H9 (cell line): ENCODE measurements at regions not wholly inside any gene's neighbourhood (a gene's known extent, or its start where the extent isn't known, plus 50 kb on each side); places are given as distances from the start of the nearest gene placed in this dataset.

ENCODE experiments used
- DNase-seq: peaks from one replicate; pipeline ENCODE4 v3.0.0-alpha.2; 2017
- H2AFZ ChIP-seq: one replicate; pipeline ENCODE4 v1.6.1; 2013; ENCODE audit warnings: mild to moderate bottlenecking, low read length, control low read depth, moderate library complexity
- H2AK5ac ChIP-seq: 2 replicates; pipeline ENCODE4 v1.6.1; 2013; ENCODE audit warnings: low read length, control low read depth, mixed read lengths; ENCODE audit not compliant: insufficient read length
- H2BK120ac ChIP-seq: one replicate; pipeline ENCODE4 v1.6.1; 2013; ENCODE audit warnings: low read depth, mild to moderate bottlenecking, low read length, control low read depth, inconsistent platforms; ENCODE audit not compliant: poor library complexity, severe bottlenecking
- H2BK12ac ChIP-seq: 2 replicates; pipeline ENCODE4 v1.6.1; 2013; ENCODE audit warnings: low read length, control low read depth, mixed read lengths, low read depth; ENCODE audit not compliant: insufficient read length
- H2BK15ac ChIP-seq: 2 replicates; pipeline ENCODE4 v1.6.1; 2013; ENCODE audit warnings: low read depth, low read length, control low read depth
- H2BK20ac ChIP-seq: one replicate; pipeline ENCODE4 v1.6.1; 2013; ENCODE audit warnings: low read depth, mild to moderate bottlenecking, low read length, control low read depth, inconsistent platforms; ENCODE audit not compliant: poor library complexity, severe bottlenecking
- H2BK5ac ChIP-seq: 2 replicates; pipeline ENCODE4 v1.6.1; 2013; ENCODE audit warnings: low read length, control low read depth, mixed read lengths; ENCODE audit not compliant: insufficient read length
- H3K14ac ChIP-seq: 2 replicates; pipeline ENCODE4 v1.6.1; 2013; ENCODE audit warnings: low read length, control low read depth; ENCODE audit not compliant: insufficient read depth
- H3K18ac ChIP-seq: 2 replicates; pipeline ENCODE4 v1.6.1; 2013; ENCODE audit warnings: low read depth, mild to moderate bottlenecking, mixed read lengths, low read length, control low read depth; ENCODE audit not compliant: insufficient read length
- H3K23ac ChIP-seq: 2 replicates; pipeline ENCODE4 v1.6.1; 2013; ENCODE audit warnings: low read length, control low read depth, mixed read lengths, low read depth; ENCODE audit not compliant: insufficient read length
- H3K23me2 ChIP-seq: 2 replicates; pipeline ENCODE4 v1.6.1; 2013; ENCODE audit warnings: low read depth, mild to moderate bottlenecking, mixed read lengths, low read length, control low read depth; ENCODE audit not compliant: insufficient read length, poor library complexity, severe bottlenecking
- H3K27ac ChIP-seq: 2 replicates; pipeline ENCODE4 v1.5.1; 2013; ENCODE audit warnings: low read length, control low read depth, mixed read lengths, low read depth; ENCODE audit not compliant: insufficient read length
- H3K27me3 ChIP-seq: 2 replicates; pipeline ENCODE4 v1.6.1; 2013; ENCODE audit warnings: low read length, control low read depth, inconsistent platforms; ENCODE audit not compliant: insufficient read depth
- H3K4ac ChIP-seq: 2 replicates; pipeline ENCODE4 v1.6.1; 2013; ENCODE audit warnings: low read depth, mild to moderate bottlenecking, control low read depth, inconsistent platforms, low read length, moderate library complexity
- H3K4me1 ChIP-seq: 2 replicates; pipeline ENCODE4 v1.6.1; 2013; ENCODE audit warnings: low read length, control low read depth, inconsistent platforms; ENCODE audit not compliant: insufficient read depth
- H3K4me2 ChIP-seq: 2 replicates; pipeline ENCODE4 v1.6.1; 2013; ENCODE audit warnings: low read length, control low read depth, mixed read lengths; ENCODE audit not compliant: insufficient read length, insufficient read depth
- H3K56ac ChIP-seq: 2 replicates; pipeline ENCODE4 v1.6.1; 2013; ENCODE audit warnings: low read depth, mild to moderate bottlenecking, mixed read lengths, low read length, control low read depth; ENCODE audit not compliant: insufficient read length
- H3K79me1 ChIP-seq: 2 replicates; pipeline ENCODE4 v1.6.1; 2013; ENCODE audit warnings: low read depth, mild to moderate bottlenecking, moderate library complexity, low read length, control low read depth, inconsistent platforms; ENCODE audit not compliant: insufficient read depth, poor library complexity, severe bottlenecking
- H3K79me2 ChIP-seq: 2 replicates; pipeline ENCODE4 v1.6.1; 2013; ENCODE audit warnings: low read length, control low read depth, inconsistent platforms; ENCODE audit not compliant: insufficient read depth
- H3K9ac ChIP-seq: 2 replicates; pipeline ENCODE4 v1.6.1; 2013; ENCODE audit warnings: low read length, control low read depth, mixed read lengths; ENCODE audit not compliant: insufficient read length; ENCODE audit errors: extremely low read depth
- H3K9me3 ChIP-seq: one replicate; pipeline ENCODE4 v1.6.1; 2013; ENCODE audit warnings: low read depth, low read length, inconsistent platforms; ENCODE audit not compliant: control insufficient read depth
- H3T11ph ChIP-seq: one replicate; pipeline ENCODE4 v1.6.1; 2013; ENCODE audit warnings: mild to moderate bottlenecking, low read length, control low read depth, inconsistent platforms
- H4K20me1 ChIP-seq: one replicate; pipeline ENCODE4 v1.6.1; 2013; ENCODE audit not compliant: control insufficient read depth, insufficient read length, insufficient read depth
- H4K5ac ChIP-seq: 2 replicates; pipeline ENCODE4 v1.6.1; 2013; ENCODE audit warnings: low read depth, mild to moderate bottlenecking, mixed read lengths, low read length, control low read depth; ENCODE audit not compliant: insufficient read length
- H4K8ac ChIP-seq: replicated peaks from 2 replicates; pipeline ENCODE4 v1.6.1; 2013; ENCODE audit warnings: low read length, control low read depth, mixed read lengths, low read depth; ENCODE audit not compliant: insufficient read length
- H4K91ac ChIP-seq: 2 replicates; pipeline ENCODE4 v1.6.1; 2013; ENCODE audit warnings: low read depth, mild to moderate bottlenecking, moderate library complexity, mixed read lengths, low read length, control low read depth; ENCODE audit not compliant: insufficient read length
- H3K27ac Mint-ChIP-seq, 3 experiments: 2 replicates in 2 of 3; 3 replicates in 1 of 3; pipeline ENCODE4 v1.8.0; 2020 to 2021; ENCODE audit warnings: mixed read lengths in 3 of 3, mild to moderate bottlenecking in 1 of 3, moderate library complexity in 1 of 3
- H3K27me3 Mint-ChIP-seq: 2 replicates; pipeline ENCODE4 v1.8.0; 2021; ENCODE audit warnings: low read depth, mild to moderate bottlenecking, moderate library complexity, mixed read lengths
- H3K36me3 Mint-ChIP-seq, 3 experiments: 2 replicates in 2 of 3; 3 replicates in 1 of 3; pipeline ENCODE4 v1.8.0; 2020 to 2021; ENCODE audit warnings: low read depth in 3 of 3, mixed read lengths in 3 of 3; ENCODE audit not compliant: insufficient read depth in 1 of 3
- H3K4me1 Mint-ChIP-seq, 2 experiments: 2 replicates each; pipeline ENCODE4 v1.8.0; 2020; ENCODE audit warnings: mixed read lengths in 2 of 2
- H3K4me3 Mint-ChIP-seq, 2 experiments: 2 replicates in 1 of 2; 3 replicates in 1 of 2; pipeline ENCODE4 v1.8.0; 2020 to 2021; ENCODE audit warnings: mild to moderate bottlenecking in 2 of 2, mixed read lengths in 2 of 2, moderate library complexity in 1 of 2
- H3K9me3 Mint-ChIP-seq, 2 experiments: 2 replicates in 1 of 2; 3 replicates in 1 of 2; pipeline ENCODE4 v1.8.0; 2020; ENCODE audit warnings: mild to moderate bottlenecking in 2 of 2, mixed read lengths in 2 of 2, moderate library complexity in 1 of 2
- WGBS: extraction: QIAGEN DNeasy Blood & Tissue Kit; methylation state at CpG from one replicate; pipeline ENCODE4 v1.1.7; 2013; ENCODE audit warnings: missing lambda C conversion rate, low lambda C conversion rate, mixed read lengths; ENCODE audit not compliant: insufficient read length; ENCODE audit errors: extremely low coverage; 5-methylcytosine and 5-hydroxymethylcytosine counted together
- TF ChIP-seq, protein P1 (sequence below): fragments of 200-600 bp; sonication (generic); conservative IDR thresholded peaks from 3 replicates; pipeline ENCODE4 v1.8.0; 2021; ENCODE audit warnings: antibody characterized with exemption, mild to moderate bottlenecking

DNA sequence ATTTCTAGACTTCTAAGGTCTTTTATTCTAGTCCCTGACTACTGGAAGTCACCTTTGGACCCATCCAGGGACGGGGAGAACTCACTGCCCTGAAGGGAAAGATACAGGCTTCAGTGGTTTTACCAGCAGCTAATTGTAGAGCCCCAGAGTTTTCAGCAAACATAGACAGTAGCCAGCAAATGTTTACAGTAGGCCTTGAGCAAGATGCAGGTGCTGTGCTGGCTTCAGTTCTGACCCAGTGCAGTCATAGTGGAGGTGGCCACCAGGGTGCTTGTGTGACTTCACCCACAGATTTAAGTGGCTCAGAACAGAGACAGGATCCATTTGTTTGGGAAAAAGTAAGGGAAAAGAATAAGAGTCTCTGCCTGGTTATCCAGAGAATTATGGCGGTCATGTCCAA, 384.4 kb upstream of the AR start:
- Histone ChIP-seq H2AFZ (no peak overlapping the region), H3K23me2 (no peaks in the 10 kb centered on the region), H3K27ac (no peak overlapping the region), H3K4me1 (no peaks in the 10 kb centered on the region), H2BK12ac (no peak overlapping the region), H3K4me2 (no peak overlapping the region), H2BK120ac (no peak overlapping the region), H3K14ac (no peak overlapping the region), H3K79me1 (no peaks in the 10 kb centered on the region), H3K9me3 (peaks cover 38% of the 10 kb centered on the region), H3K23ac (no peak overlapping the region), H2BK5ac (no peak overlapping the region), H3K4ac (no peak overlapping the region), H4K8ac (no peak overlapping the region), H2BK20ac (no peak overlapping the region), H3T11ph (no peak overlapping the region), H2AK5ac (no peak overlapping the region), H3K27me3 (no peaks in the 10 kb centered on the region), H3K18ac (no peak overlapping the region), H3K56ac (no peak overlapping the region), H4K91ac (no peak overlapping the region), H3K79me2 (no peaks in the 10 kb centered on the region), H4K20me1 (no peaks in the 10 kb centered on the region), H4K5ac (no peak overlapping the region), H3K9ac (no peak overlapping the region), H2BK15ac (no peak overlapping the region)
- DNase-seq = no peak
- H3K27ac Mint-ChIP-seq = no peak overlapping the region
- TF ChIP-seq, protein P1, sequence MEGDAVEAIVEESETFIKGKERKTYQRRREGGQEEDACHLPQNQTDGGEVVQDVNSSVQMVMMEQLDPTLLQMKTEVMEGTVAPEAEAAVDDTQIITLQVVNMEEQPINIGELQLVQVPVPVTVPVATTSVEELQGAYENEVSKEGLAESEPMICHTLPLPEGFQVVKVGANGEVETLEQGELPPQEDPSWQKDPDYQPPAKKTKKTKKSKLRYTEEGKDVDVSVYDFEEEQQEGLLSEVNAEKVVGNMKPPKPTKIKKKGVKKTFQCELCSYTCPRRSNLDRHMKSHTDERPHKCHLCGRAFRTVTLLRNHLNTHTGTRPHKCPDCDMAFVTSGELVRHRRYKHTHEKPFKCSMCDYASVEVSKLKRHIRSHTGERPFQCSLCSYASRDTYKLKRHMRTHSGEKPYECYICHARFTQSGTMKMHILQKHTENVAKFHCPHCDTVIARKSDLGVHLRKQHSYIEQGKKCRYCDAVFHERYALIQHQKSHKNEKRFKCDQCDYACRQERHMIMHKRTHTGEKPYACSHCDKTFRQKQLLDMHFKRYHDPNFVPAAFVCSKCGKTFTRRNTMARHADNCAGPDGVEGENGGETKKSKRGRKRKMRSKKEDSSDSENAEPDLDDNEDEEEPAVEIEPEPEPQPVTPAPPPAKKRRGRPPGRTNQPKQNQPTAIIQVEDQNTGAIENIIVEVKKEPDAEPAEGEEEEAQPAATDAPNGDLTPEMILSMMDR = no peak
- H3K27me3 Mint-ChIP-seq = no peaks in the 10 kb centered on the region
- H3K9me3 Mint-ChIP-seq = peaks cover 85 to 87% of the 10 kb centered on the region in 2 experiments
- WGBS = no CpG with 5 or more reads among the region's 2 CpGs
- H3K4me1 Mint-ChIP-seq = no peaks in the 10 kb centered on the region
- H3K4me3 Mint-ChIP-seq = no peak overlapping the region
- H3K36me3 Mint-ChIP-seq = peaks cover 3 to 30% (median 13%) of the 10 kb centered on the region in 3 experiments; a peak in 6 of 7 replicates
